Prostate gland (tissue), 2 donors: ENCODE measurements at regions not wholly inside any gene's neighbourhood (a gene's known extent, or its start where the extent isn't known, plus 50 kb on each side); places are given as distances from the start of the nearest gene placed in this dataset.

Source experiments
- DNase-seq: peaks from one replicate; pipeline ENCODE4 v3.0.0-alpha.2; 2019; ENCODE audit warnings: low spot score
- H3K27ac ChIP-seq, 2 donors: fragments of 200-600 bp; sonication (generic); 2 replicates each; pipeline ENCODE4 v1.5.1; 2017 to 2019
- H3K27me3 ChIP-seq: fragments of 200-600 bp; sonication (generic); replicated peaks from 2 replicates; pipeline ENCODE4 v1.5.1; 2019; ENCODE audit not compliant: insufficient read depth
- H3K36me3 ChIP-seq, 2 donors: fragments of 200-600 bp; sonication (generic); 1 replicate in 1 of 2; 2 replicates in 1 of 2; pipeline versions ENCODE4 v1.5.1 to v1.8.1; 2017 to 2019
- H3K4me1 ChIP-seq: fragments of 200-600 bp; sonication (generic); replicated peaks from 2 replicates; pipeline ENCODE4 v1.5.1; 2019
- H3K4me3 ChIP-seq, 2 donors: fragments of 200-600 bp; sonication (generic); 2 replicates each; pipeline ENCODE4 v1.5.1; 2017 to 2019
- H3K9me3 ChIP-seq: fragments of 200-600 bp; sonication (generic); 2 replicates; pipeline ENCODE4 v1.5.1; 2017
- CTCF ChIP-seq, 4 experiments: fragments of 200-600 bp in 2 of 4; fragments of 450-650 bp in 2 of 4; sonication (generic) in 2 of 4; IDR thresholded peaks; 1 replicate in 3 of 4; 2 replicates in 1 of 4; pipeline ENCODE4 v1.5.1; 2016 to 2019; ENCODE audit warnings: antibody characterized with exemption in 4 of 4, mild to moderate bottlenecking in 2 of 4, moderate library complexity in 2 of 4
- POLR2A ChIP-seq: fragments of 450-650 bp; IDR thresholded peaks from one replicate; pipeline ENCODE4 v1.6.1; 2016; ENCODE audit warnings: antibody characterized with exemption, mild to moderate bottlenecking
- POLR2AphosphoS5 ChIP-seq: sonication (generic); formaldehyde crosslinking; IDR thresholded peaks from one replicate; pipeline ENCODE4 v1.6.1; 2017; ENCODE audit warnings: antibody characterized with exemption
- WGBS: methylation state at CpG from one replicate; pipeline ENCODE4 v1.1.5; 2018; 5-methylcytosine and 5-hydroxymethylcytosine counted together
- intact Hi-C: fragments of 100-400 bp; cut with DNase I; formaldehyde crosslinking; loops from one replicate; pipeline ENCODE4 v1.14.2; 2022

GRCh38 chr15:93983526-93983925 lies 247.8 kb upstream of the MCTP2 start:
- 51% methylated on average over 3 of the region's 3 CpGs for WGBS
- H3K27ac ChIP-seq, result no peak overlapping the region
- no peak for DNase-seq
- intact Hi-C loops, result loop anchor here (10.0 kb wide), 1 partner anchor 899 kb away; the partner anchor contains the start of gene RGMA
- H3K4me1 ChIP-seq, result no peaks in the 10 kb centered on the region
- no peaks in the 10 kb centered on the region for H3K36me3 ChIP-seq
- no peaks in the 10 kb centered on the region for H3K9me3 ChIP-seq
- H3K4me3 ChIP-seq, result no peak overlapping the region
- TF ChIP-seq POLR2AphosphoS5 (no peak), CTCF (IDR thresholded peaks at IDR 0.05) (no peak), POLR2A (no peak)
- no peaks in the 10 kb centered on the region for H3K27me3 ChIP-seq

GRCh38 chr15:93982226-93982727 lies 249.1 kb upstream of the MCTP2 start:
- no peaks in the 10 kb centered on the region for H3K9me3 ChIP-seq
- H3K27me3 ChIP-seq, result no peaks in the 10 kb centered on the region
- H3K36me3 ChIP-seq, result no peaks in the 10 kb centered on the region
- 41% methylated on average over 6 of the region's 6 CpGs for WGBS
- TF ChIP-seq POLR2A (no peak), POLR2AphosphoS5 (no peak), CTCF (IDR thresholded peaks at IDR 0.05) (no peak)
- peak overlapping the region in 1 of 2 donors; percentile 9 for H3K27ac ChIP-seq
- DNase-seq, result no peak
- no peaks in the 10 kb centered on the region for H3K4me1 ChIP-seq
- intact Hi-C loops, result loop anchor here (10.0 kb wide), 1 partner anchor 897 kb away; the partner anchor contains the start of gene RGMA
- H3K4me3 ChIP-seq, result no peak overlapping the region

GRCh38 chr15:93981706-93982105 lies 249.7 kb upstream of the MCTP2 start:
- intact Hi-C loops, result loop anchor here (10.0 kb wide), 1 partner anchor 897 kb away; the partner anchor contains the start of gene RGMA
- no peaks in the 10 kb centered on the region for H3K36me3 ChIP-seq
- H3K27me3 ChIP-seq, result no peaks in the 10 kb centered on the region
- H3K27ac ChIP-seq, result no peak overlapping the region
- H3K9me3 ChIP-seq, result no peaks in the 10 kb centered on the region
- H3K4me3 ChIP-seq, result no peak overlapping the region
- WGBS, result 93% methylated on average over 1 of the region's 1 CpG
- no peaks in the 10 kb centered on the region for H3K4me1 ChIP-seq
- TF ChIP-seq CTCF (IDR thresholded peaks at IDR 0.05), result no peak
- TF ChIP-seq POLR2AphosphoS5, result no peak
- TF ChIP-seq POLR2A, result no peak
- no peak for DNase-seq

- H3K9me3 ChIP-seq, result no peaks in the 10 kb centered on the region
- 24% methylated on average over 2 of the region's 2 CpGs for WGBS
- H3K4me1 ChIP-seq, result no peaks in the 10 kb centered on the region
- intact Hi-C loops, result loop anchor here (10.0 kb wide), 1 partner anchor 896 kb away; the partner anchor contains the start of gene RGMA
- TF ChIP-seq CTCF (IDR thresholded peaks at IDR 0.05) (no peak), POLR2A (no peak), POLR2AphosphoS5 (no peak)
- H3K36me3 ChIP-seq, result no peaks in the 10 kb centered on the region
- H3K27me3 ChIP-seq, result no peaks in the 10 kb centered on the region
- no peak overlapping the region for H3K27ac ChIP-seq
- H3K4me3 ChIP-seq, result no peak overlapping the region
- DNase-seq, result no peak
Measured at GRCh38 chr15:93980261-93980911, 251.0 kb upstream of the MCTP2 start.
